Suppressor macrophage treated with lipopolysaccharide for 4 hours (primary cell): ENCODE measurements at regions not wholly inside any gene's neighbourhood (a gene's known extent, or its start where the extent isn't known, plus 50 kb on each side); places are given as distances from the start of the nearest gene placed in this dataset.
"Not testable (repeated sequence)": the region's sequence is repeated elsewhere in the genome, so short reads cannot be mapped to it uniquely, and the experiment has no call there.

Experiments
- DNase-seq: peaks from one replicate; pipeline ENCODE4 v3.0.0-alpha.2; 2020

DNA sequence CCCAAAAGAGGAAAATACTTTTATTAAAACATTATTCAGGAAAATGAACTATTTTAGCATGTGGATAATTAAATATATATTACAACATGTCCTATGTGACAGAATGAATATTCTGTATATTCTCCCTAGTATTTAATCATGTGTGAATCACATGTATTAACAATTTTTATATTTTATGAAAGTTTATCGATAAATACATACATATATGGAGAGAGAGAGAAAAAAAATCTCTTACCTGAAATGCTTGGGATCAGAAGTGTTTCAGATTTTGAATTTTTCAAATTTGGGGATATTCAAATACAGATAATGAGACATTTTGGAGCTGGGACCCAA is 228.6 kb upstream of the RBBP8 start:
- no peak for DNase-seq

DNA sequence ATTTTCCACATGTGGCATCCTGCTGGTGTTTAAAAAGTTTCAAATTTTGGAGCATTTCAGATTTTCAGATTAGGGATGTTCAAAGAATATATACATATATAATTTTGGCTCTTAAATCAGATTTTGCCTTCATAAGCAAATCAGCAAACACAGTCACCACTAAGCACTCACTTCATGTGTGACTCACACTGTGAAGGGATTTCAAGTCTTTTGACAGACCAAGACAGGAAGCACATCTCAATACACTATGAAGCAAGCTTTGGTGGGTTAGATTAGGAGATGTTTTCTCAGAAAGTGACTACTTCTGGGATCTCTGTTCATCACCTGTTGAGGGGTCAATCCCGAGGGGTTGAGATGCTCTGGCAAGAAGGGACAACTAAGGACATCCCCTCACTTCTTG is 227.8 kb upstream of the RBBP8 start:
- DNase-seq = peak; percentile 10

DNA sequence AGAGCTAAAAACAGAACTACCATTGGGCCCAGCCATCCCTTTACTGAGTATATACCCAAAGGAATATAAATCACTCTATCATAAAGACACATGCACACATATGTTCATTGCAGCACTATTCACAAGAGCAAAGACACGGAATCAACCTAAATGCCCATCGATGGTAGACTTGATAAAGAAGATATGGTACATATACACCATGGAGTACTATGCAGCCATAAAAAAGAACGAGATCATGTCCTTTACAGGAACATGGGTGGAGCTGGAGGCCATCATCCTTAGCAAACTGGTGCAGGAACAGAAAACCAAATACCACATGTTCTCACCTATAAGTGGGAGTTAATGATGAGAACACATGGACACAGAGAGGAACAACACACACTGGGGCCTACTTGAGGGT is 227.1 kb upstream of the RBBP8 start:
- DNase-seq = not testable (repeated sequence)

DNA sequence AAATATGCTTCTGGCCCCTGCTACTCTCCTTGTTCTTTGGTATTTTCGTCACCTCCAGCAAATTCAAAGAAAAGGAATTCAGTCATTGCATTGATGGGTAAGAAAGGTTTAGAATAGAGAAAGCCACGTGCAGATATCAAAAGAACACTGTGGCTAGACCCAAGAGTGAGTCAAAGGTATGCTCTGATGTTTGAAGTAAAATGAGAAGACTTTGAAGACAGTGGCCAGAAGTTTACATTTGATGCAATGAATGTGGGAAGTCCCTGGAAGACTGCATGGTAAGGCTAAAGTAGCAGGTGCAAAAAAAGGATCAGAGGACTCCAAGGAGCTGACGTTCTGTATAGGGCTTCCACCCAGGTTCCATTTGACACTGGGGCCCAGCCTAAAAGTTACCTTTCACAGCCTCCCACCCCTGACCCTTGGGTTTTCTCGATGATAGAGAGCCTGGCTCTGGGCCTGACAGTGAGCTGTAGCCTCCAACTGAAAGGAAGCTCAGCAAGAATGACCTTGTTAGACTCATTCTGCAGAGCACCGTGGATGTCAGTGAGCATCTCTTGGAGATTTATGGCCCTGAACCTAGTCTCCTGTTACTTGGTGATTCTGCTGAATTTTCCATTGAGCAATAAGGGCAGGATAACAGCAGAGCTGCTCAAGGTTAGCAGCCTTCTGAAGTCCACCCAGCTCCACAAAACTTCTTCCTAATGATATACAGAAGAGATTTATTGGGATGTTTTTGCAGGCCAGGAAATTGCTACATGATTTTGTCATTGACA is 223.7 kb upstream of the RBBP8 start:
- DNase-seq = no peak

DNA sequence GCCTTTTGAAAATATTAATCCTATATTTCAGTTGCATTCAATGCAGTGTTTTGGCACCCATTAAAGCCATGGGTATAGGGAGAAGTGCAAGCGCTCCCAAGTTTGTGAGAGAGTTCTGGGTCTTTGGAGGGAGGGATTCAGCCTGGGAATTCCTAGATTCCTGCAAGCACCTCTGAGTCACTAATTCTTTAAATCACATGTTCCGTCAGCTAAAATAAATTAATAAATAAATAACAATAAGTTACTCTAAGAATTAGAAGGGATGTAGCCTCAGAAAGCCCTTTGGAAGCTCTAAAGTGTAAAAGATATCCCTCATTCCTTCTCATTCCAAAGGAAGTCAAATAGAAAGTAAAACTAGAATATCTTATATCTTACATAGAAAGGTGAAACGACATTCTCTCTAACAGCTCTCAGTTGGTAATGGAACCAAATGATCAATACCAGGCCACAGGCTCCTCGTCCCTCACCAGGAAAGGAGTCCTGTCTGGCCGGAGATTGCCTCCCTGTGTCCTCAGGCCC is 222.4 kb upstream of the RBBP8 start:
- DNase-seq = no peak

DNA sequence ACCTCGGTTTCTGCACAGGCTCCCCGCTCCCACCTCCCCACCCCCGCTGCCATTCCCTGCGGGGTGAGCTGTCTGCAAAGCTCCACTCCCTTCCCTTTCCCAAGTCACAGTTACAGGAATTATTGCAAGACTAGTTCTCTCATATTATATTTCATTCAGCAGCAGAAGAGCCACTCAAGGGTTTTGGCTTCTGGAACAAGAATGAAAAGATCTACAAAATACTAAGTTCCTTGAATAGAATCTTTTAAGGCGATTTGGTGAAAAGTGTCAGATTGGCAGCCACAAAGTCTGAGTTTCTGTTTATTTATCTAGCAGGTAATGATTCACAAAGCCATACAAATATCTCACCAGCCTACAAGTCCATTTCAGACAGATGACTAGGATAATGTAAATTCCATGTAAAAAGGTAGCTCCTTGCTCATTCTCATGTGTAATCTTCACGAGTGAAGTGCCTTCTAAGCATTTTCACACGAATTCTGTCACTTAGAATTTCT is 221.9 kb upstream of the RBBP8 start:
- DNase-seq = no peak

DNA sequence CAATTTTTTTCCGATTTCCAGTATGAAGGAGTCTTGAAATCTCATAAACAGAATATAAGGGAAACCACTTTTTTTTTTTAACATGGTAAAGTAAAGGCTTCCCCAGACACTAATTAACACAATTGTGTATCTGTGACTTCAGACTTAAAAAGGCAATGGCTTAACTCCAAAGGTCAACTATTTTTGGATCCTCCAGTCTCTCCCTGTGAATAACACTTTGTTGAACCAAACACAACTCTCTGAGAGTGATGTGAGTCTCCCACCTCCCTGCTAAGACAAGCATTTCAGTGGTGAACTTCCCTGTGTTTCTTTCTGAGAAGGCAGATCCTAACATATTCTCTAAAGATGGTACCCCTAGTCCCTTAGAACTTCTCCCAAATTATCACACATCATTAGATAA is 219.6 kb upstream of the RBBP8 start:
- DNase-seq = no peak

DNA sequence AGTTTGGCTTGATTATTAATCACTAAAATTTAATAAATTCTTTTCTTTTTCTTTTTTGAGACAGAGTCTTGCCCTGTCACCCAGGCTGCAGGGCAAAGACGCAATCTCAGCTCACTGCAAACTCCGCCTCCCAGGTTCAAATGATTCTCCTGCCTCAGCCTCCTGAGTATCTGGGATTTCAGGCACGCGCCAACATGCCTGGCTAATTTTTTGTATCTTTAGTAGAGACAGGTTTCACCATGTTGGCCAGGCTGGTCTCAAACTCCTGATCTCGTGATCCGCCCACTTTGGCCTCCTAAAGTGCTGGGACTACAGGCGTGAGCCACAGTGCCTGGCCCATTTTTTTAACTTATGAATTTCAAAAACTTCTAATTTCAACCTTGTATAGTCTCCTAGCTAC is 215.6 kb upstream of the RBBP8 start:
- DNase-seq = not testable (repeated sequence)

DNA sequence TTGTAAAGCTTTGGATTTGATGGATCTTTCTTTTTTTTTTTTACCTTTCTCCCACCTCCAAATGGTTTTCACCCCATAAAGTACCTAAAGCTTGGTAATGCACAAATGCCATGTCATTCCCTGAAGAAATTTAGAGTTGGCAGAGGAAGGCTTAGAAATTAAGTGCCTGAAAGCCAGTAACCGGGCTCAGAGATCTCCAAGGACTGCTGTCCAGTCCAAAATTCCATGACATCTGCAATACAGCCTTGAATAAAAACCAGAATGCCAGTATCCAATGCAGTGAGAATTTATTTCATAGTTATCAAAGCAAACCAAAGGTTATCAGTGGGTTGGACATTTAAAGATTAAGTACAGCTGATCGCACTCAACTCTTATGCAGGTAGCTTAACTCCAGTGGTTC is 209.9 kb upstream of the RBBP8 start:
- DNase-seq = no peak

DNA sequence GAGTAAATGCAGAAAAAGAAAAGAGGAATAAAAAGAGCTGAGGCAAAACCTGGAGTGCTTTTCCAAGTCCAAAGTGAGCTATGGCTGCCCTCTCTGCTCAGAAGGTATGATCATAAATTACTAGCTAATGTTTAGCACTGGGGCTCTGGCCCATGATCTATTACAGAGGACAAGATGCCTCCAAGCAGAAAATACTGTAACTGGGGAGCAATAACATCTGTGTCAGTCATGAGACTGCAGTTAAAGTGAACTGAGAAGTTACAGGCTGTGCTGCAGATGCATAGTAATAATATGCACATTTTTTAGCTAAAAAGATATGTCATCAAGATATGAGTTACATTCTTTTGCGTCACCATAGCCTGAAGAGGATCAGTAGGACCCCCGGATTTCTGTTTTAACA is 209.4 kb upstream of the RBBP8 start:
- DNase-seq = no peak

DNA sequence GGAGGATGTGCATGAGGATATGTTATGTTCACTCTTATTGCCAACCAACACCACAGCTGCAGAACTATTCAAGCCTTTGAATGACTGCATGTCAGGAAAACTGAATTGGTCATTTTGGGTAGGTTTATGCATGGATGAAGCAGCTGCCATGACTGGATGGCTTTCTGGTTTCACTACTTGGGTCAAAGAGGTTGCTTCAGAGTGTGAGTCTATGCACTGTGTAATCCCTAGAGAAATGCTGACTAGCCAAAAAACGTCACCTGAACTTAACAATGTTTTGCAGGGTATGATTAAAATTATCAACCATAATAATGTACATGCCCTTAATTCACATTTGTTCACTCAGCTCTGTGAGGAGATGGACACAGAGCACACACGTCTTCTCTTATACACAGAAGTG is 206.7 kb upstream of the RBBP8 start:
- no peak for DNase-seq

DNA sequence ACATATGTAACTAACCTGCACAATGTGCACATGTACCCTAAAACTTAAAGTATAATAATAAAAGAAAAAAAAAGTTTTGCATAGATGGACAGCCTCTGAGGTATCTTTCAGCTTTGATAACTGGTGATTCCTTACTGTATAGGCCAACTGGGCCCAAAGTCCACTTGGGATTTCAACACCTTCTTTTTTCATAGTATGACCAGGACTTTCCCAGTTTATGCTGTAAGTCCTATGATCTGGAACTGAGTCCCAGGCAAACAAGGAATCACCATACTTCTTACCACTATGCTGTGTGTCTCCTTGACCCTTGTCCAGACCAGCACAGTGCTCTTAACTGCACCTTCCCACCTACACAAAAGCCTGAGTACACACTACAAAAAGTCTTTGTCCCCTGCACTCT is 205.1 kb upstream of the RBBP8 start:
- DNase-seq = no peak

DNA sequence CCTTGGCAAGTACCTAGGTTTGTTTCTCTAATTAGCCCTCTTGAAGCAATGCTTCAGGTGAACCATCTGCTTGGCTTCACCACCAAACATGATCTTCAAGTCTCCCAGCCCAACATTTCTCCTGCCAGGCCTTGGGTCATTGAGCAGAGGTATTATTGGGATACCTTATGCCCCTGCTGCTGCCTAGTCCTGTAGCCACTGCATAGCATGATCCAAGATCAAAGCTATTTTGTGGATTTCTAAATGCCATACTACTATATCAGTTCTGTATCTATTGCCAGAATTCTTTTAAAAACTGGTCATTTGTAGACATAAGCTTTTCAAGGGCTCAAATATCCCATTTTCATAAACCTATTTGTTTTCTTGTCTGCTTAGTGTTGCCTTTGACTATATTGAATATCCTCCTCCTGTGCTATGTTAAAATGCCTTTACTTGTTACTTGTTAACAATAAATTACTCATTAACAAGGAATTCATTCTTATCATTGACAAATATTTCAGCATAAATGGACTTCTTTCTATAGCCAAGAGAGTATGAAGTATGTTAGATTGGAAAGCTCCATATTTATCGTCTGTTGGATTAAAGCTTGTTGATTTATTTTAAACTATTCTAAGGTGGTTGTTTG is 204.5 kb upstream of the RBBP8 start:
- no peak for DNase-seq

DNA sequence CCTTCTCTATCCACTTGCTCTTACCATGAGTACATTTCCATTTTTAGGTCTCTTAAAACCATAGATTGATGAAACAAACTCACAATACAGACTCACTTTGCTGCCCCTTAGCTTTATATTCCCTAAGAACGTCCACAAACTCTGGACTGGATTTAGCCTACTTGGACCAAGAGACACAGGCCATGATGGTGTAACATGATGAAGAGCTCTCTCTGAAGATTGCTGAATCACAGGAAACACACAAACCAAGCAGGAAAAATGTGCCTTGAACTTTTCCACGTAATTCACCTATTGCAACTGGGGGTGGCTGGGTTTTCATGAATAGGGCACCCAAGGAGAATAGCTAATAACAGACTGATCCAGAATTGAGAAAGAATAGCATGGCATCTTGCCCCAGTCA is 201.7 kb upstream of the RBBP8 start:
- DNase-seq = no peak

DNA sequence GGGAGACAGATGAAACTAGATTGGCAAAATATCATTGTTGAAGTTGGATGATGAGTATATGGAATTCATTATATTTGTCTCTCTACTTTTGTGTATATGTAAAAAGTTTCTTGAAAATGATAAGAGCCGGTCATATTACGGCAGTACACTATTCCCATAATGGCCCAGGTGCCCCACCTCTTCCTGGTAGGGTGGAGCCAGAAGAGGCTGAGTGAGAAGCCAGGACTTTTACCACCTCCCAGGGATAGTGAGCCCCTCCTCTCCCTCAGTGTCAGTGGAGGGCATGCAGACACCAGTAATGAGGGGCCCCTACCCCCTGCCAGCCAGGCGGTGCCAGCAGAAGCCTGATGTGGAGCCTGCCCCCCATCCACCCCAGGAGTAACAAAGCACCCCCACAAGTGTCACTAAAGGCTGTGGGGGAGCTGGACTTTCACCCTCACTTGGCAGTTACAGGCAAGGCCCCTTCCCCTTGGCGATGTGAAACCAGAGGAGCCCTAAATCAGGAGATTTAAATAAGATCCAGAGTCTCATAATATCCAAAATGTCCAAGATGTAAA is 198.9 kb upstream of the RBBP8 start:
- no peak for DNase-seq

DNA sequence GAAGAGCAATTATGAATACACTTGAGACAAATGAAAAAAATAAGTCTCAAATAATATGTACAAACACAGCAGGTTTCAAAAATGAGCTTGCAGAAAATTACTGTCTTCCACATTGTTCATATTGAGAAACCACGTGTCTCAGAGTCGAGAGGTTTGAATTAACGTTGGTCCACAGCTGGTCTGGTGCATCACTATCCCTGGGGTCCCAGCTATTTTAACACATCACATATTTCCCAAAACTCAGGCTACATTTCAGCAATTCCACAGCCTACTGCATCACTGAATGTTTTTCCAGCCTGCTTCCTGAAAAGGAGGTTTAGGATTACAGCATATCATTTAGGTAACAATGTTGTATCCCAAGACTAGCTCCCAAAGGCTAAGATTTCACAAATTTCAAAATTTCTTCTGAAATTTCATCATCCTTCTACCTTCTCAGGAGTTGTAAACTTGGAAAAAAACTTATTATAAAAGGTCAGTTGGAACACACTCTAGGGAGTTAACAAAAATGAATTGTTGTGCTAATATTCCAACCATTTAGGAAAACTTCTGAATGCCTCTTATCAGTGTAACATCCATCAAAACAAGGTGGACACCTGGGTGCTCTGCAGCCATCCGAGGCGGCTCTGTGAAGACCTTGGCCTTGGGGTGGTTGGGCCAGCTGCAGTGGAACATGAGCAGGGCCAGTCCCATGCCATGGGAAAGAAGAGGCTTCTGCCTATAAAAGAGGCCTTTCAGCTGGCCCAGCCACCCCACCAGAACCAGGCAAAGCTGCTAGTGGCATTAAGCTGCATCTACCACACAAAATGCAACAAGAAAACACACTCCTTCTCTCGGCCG is 198.1 kb upstream of the RBBP8 start:
- no peak for DNase-seq

DNA sequence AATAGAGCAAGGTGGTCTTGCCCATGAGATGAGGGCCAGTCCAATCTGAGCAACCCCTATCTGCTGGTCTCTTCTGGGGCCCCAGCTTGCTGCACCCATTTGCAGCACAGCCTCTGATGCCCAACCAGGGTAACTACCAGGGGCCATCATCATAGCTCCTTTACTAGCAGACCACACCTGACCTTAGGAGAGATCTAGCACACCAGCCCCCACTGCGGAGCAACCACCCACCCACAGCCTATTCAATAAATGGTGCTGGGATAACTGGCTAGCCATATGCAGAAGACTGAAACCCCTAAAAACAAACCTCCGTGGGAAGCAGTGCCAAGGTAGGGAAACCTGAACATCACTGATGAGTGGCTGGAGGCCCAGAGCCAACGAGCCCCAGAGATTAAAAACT is 196.1 kb upstream of the RBBP8 start:
- no peak for DNase-seq

DNA sequence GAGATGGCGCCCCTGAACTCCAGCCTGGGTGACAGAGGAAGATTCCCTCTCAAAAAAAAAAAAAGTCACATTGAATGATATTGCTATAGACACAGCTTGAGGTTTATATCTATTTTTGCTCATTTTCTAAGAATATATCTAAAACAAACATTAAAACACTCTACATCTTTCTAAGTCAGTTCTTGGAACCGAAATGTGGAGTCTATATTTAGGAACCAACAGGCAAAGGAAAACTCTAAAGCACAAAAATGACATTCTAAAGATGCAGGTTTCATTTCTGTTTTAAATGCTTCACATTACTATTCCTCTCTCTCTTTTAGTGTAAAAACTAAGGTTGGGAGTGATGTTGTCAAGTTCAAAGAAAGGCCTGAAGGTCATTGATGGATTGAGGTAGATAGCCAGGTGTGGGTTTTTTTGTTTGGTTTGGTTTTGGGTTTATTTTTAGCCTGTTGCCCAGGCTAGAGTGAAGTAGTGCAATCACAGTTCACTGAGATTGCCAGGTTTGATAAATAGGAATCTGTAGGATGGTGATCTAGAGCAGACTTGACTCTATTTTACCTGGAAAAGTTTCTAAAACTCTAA is 194.0 kb upstream of the RBBP8 start:
- no peak for DNase-seq

DNA sequence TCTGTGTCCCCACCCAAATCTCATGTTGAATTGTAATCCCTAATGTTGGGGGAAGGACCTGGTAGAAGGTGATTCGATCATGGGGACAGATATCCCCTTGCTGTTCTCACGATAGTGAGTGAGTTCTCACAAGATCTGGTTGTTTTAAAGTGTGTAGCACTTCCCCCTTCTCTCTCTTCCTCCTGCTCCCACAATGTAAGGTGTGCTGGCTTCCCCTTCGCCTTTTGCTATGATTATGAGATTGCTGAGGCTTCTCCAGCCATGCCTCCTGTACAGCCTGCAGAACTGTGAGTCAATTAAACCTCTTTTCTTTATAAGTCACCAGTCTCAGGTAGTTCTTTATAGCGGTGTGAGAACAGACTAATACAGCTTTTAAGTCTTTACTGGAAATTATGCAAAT is 193.3 kb upstream of the RBBP8 start:
- DNase-seq = no peak

DNA sequence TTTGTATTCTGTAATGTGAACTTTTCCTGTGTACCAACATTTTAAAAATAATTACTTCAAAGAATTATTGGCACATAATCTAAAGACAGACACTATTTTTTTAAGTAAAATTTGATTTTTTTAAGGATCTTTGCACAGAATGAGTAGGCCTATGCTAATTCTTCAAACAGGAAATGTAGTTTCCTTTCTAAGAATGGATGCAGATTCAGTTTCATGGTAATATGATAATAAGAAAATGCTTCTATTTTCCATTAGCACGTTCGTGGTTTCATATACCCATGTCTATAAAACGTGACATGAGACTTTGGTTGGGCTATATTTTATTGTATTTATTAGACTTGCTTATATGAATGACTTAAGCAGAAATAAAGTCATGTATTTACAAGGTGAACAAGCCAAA is 191.8 kb upstream of the RBBP8 start:
- no peak for DNase-seq

DNA sequence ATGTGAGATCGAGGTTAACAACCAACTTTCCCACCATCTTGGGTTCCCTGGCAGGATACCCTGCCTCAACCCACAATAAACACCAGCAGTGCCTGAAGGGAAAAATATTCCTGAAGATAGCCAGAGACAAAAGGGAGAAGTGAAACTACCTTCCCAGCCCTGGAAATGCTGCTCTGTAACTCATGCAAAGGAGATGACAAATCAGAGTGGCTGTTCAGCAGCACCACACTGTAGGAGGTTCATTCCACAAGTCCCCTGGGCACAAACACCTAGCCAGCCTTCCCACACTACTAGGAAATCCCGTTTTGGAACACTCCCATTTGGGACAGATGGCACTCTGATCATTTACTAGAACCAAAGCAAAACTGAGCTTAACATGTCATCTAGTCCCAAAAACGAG is 190.7 kb upstream of the RBBP8 start:
- DNase-seq = no peak

DNA sequence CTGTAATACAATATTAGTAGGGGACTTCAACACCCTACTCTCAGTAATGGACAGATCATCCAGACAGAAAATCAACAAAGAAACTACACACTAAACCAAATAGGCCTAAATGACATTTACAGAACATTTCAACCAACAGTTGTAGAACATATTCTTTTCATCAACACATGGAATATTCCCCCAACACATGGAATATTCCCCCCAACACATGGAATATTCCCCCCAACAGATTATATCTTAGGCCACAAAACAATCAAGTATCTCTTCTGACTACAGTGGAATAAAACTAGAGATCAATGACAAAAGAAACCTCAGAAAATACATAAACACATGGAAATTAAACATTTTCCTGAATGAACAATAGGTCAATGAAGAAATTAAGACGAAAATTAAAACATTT is 187.2 kb upstream of the RBBP8 start:
- DNase-seq = no peak

DNA sequence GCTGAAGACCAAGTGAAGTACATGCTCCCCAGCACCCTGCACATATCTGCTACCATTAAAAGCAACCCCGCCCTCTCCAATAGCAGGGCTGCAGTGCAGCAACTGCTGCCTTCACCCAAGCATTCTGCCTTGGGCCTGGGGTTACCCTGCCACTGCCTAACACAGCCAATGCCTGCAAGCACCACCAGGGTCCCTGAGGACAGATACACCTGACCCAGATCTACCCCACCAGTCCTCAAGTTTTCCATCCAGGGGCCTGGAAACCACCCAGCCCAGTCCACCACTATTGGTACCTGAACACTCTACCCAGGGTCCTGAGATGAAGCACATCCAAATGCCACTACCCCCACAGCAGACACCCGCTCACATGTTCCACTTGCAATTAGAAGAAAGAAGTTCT is 181.1 kb upstream of the RBBP8 start:
- DNase-seq = no peak
